ENCODE measurements at regions not wholly inside any gene's neighbourhood (a gene's known extent, or its start where the extent isn't known, plus 50 kb on each side); places are given as distances from the start of the nearest gene placed in this dataset.

DNA sequence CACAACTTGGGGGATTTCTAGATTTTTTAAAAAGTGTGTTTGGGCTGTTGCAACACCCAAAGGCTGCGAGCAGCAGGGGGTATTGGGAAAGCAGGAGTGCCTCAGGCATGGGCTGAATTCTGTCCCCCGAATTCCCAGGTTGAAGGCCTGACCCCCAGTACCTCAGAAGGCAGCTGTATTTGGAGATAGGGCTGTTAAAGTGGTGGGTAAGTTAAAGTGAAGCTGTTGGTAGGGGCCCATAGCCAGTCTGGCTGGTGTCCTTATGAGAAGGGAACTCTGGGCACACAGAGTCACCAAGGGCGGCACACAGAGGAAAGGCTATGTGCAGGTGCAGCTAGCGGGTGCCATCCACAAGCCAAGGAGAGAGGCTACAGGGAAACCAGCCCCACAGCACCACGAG is 717.4 kb downstream of the GALR1 start:
- no peak for DNase-seq (ENCODE audit: low read depth, low spot score)
- TF ChIP-seq, protein P1, sequence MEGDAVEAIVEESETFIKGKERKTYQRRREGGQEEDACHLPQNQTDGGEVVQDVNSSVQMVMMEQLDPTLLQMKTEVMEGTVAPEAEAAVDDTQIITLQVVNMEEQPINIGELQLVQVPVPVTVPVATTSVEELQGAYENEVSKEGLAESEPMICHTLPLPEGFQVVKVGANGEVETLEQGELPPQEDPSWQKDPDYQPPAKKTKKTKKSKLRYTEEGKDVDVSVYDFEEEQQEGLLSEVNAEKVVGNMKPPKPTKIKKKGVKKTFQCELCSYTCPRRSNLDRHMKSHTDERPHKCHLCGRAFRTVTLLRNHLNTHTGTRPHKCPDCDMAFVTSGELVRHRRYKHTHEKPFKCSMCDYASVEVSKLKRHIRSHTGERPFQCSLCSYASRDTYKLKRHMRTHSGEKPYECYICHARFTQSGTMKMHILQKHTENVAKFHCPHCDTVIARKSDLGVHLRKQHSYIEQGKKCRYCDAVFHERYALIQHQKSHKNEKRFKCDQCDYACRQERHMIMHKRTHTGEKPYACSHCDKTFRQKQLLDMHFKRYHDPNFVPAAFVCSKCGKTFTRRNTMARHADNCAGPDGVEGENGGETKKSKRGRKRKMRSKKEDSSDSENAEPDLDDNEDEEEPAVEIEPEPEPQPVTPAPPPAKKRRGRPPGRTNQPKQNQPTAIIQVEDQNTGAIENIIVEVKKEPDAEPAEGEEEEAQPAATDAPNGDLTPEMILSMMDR (IDR thresholded peaks at IDR 0.05; ENCODE audit: low read depth, low read length), result no peak
- in situ Hi-C loops (cut with HindIII; ENCODE audit: low sequenced_read_pairs), result no loop called here
- H3K4me3 ChIP-seq (ENCODE audit: low read depth, low read length), result no peak overlapping the region

GRCh38 chr18:77967791-77968190 is 718.1 kb downstream of the GALR1 start:
- TF ChIP-seq, protein P1 (IDR thresholded peaks at IDR 0.05; ENCODE audit: low read depth, low read length), result no peak
- in situ Hi-C loops (cut with HindIII; ENCODE audit: low sequenced_read_pairs), result no loop called here

GRCh38 chr18:77969972-77970371 is 720.3 kb downstream of the GALR1 start:
- no peak overlapping the region for H3K4me3 ChIP-seq (ENCODE audit: low read depth, low read length)
- in situ Hi-C loops (cut with HindIII; ENCODE audit: low sequenced_read_pairs), result no loop called here
- TF ChIP-seq, protein P1 (IDR thresholded peaks at IDR 0.05; ENCODE audit: low read depth, low read length), result no peak
- DNase-seq (ENCODE audit: low read depth, low spot score), result no peak

More at GRCh38 chr18:77967791-77968190, 718.1 kb downstream of the GALR1 start:
- no peak overlapping the region for H3K4me3 ChIP-seq (ENCODE audit: low read depth, low read length)
- no peak for DNase-seq (ENCODE audit: low read depth, low spot score)

- H3K4me3 ChIP-seq (ENCODE audit: low read depth, low read length), result no peak overlapping the region
- TF ChIP-seq, protein P1 (IDR thresholded peaks at IDR 0.05; ENCODE audit: low read depth, low read length), result no peak
- no peak for DNase-seq (ENCODE audit: low read depth, low spot score)
- in situ Hi-C loops (cut with HindIII; ENCODE audit: low sequenced_read_pairs), result no loop called here
These were observed 721.2 kb downstream of the GALR1 start for GRCh38 chr18:77970814-77971213.

- TF ChIP-seq, protein P1 (IDR thresholded peaks at IDR 0.05; ENCODE audit: low read depth, low read length), result no peak
These were observed 724.1 kb downstream of the GALR1 start for GRCh38 chr18:77973745-77974144.

GRCh38 chr18:77974329-77974728 is 724.7 kb downstream of the GALR1 start:
- TF ChIP-seq, protein P1 (IDR thresholded peaks at IDR 0.05; ENCODE audit: low read depth, low read length), result no peak
- no peak overlapping the region for H3K4me3 ChIP-seq (ENCODE audit: low read depth, low read length)
- in situ Hi-C loops (cut with HindIII; ENCODE audit: low sequenced_read_pairs), result no loop called here
- no peak for DNase-seq (ENCODE audit: low read depth, low spot score)

More at GRCh38 chr18:77973745-77974144, 724.1 kb downstream of the GALR1 start:
- DNase-seq (ENCODE audit: low read depth, low spot score), result no peak
- no peak overlapping the region for H3K4me3 ChIP-seq (ENCODE audit: low read depth, low read length)
- in situ Hi-C loops (cut with HindIII; ENCODE audit: low sequenced_read_pairs), result no loop called here

GRCh38 chr18:77977331-77977730 is 727.7 kb downstream of the GALR1 start:
- DNase-seq (ENCODE audit: low read depth, low spot score), result no peak
- in situ Hi-C loops (cut with HindIII; ENCODE audit: low sequenced_read_pairs), result no loop called here
- TF ChIP-seq, protein P1 (IDR thresholded peaks at IDR 0.05; ENCODE audit: low read depth, low read length), result no peak
- no peak overlapping the region for H3K4me3 ChIP-seq (ENCODE audit: low read depth, low read length)

Data from astrocyte of the spinal cord (primary cell).